ENCODE measurements at regions not wholly inside any gene's neighbourhood (a gene's known extent, or its start where the extent isn't known, plus 50 kb on each side); places are given as distances from the start of the nearest gene placed in this dataset.

GRCh38 chr7:109336531-109336930, 766.9 kb downstream of the DNAJB9 start:
- Histone ChIP-seq H4K20me1 (ENCODE audit: insufficient read depth, low read length) (no peaks in the 10 kb centered on the region), H3K4me3 (ENCODE audit: low read length) (no peak overlapping the region), H3K9ac (ENCODE audit: low read length) (no peak overlapping the region), H2AFZ (ENCODE audit: low read length) (no peak overlapping the region), H3K27ac (ENCODE audit: low read length) (no peak overlapping the region), H3F3A (ENCODE audit: insufficient read depth, low read length) (no peaks in the 10 kb centered on the region), H3K4me2 (ENCODE audit: low read depth, low read length) (no peak overlapping the region), H3K4me1 (ENCODE audit: low read length) (no peaks in the 10 kb centered on the region), H3K9me3 (replicated peaks; ENCODE audit: insufficient read depth, low read length) (no peaks in the 10 kb centered on the region), H3K27me3 (replicated peaks; ENCODE audit: insufficient read depth, low read length) (no peaks in the 10 kb centered on the region), H3K79me2 (ENCODE audit: low read length) (no peaks in the 10 kb centered on the region), H3K36me3 (replicated peaks; ENCODE audit: insufficient read depth, low read length) (no peaks in the 10 kb centered on the region), H3K9me2 (replicated peaks; ENCODE audit: insufficient read depth, low read length) (no peaks in the 10 kb centered on the region)
- TF ChIP-seq EZH2phosphoT487 (IDR thresholded peaks at IDR 0.05; ENCODE audit: low read length): no peak
- DNase-seq: no peak

DNA sequence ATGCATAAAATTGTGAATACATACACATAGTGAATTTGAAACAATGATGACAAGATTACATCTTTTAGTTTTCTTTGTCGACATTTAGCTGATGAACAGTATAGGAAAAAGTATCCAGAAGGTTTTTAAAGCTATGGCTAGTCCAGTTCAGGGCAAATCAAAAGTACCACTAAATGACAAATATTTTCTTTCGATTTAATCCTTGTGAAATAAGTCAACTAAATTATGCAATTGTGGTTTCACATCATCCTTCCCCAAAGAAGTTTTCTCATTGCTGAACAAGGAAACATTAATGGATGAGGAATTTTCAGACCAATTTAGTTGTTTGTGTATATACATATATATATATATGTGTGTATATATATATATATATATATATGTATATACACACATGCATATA, 774.0 kb downstream of the DNAJB9 start:
- no peaks in the 10 kb centered on the region for H3K36me3 ChIP-seq (replicated peaks; ENCODE audit: insufficient read depth, low read length)
- no peaks in the 10 kb centered on the region for H3K4me1 ChIP-seq (ENCODE audit: low read length)
- no peaks in the 10 kb centered on the region for H3F3A ChIP-seq (ENCODE audit: insufficient read depth, low read length)
- H3K27ac ChIP-seq (ENCODE audit: low read length): no peak overlapping the region
- H2AFZ ChIP-seq (ENCODE audit: low read length): no peak overlapping the region
- no peak overlapping the region for H3K4me3 ChIP-seq (ENCODE audit: low read length)
- H4K20me1 ChIP-seq (ENCODE audit: insufficient read depth, low read length): no peaks in the 10 kb centered on the region
- no peaks in the 10 kb centered on the region for H3K79me2 ChIP-seq (ENCODE audit: low read length)
- H3K9me2 ChIP-seq (replicated peaks; ENCODE audit: insufficient read depth, low read length): no peaks in the 10 kb centered on the region
- H3K27me3 ChIP-seq (replicated peaks; ENCODE audit: insufficient read depth, low read length): no peaks in the 10 kb centered on the region
- no peak for DNase-seq
- no peak overlapping the region for H3K4me2 ChIP-seq (ENCODE audit: low read depth, low read length)
- H3K9me3 ChIP-seq (replicated peaks; ENCODE audit: insufficient read depth, low read length): no peaks in the 10 kb centered on the region
- TF ChIP-seq EZH2 (optimal IDR thresholded peaks at IDR 0.05; ENCODE audit: low read depth, low read length) (no peak), EZH2phosphoT487 (IDR thresholded peaks at IDR 0.05; ENCODE audit: low read length) (no peak)
- TF ChIP-seq, protein P1, sequence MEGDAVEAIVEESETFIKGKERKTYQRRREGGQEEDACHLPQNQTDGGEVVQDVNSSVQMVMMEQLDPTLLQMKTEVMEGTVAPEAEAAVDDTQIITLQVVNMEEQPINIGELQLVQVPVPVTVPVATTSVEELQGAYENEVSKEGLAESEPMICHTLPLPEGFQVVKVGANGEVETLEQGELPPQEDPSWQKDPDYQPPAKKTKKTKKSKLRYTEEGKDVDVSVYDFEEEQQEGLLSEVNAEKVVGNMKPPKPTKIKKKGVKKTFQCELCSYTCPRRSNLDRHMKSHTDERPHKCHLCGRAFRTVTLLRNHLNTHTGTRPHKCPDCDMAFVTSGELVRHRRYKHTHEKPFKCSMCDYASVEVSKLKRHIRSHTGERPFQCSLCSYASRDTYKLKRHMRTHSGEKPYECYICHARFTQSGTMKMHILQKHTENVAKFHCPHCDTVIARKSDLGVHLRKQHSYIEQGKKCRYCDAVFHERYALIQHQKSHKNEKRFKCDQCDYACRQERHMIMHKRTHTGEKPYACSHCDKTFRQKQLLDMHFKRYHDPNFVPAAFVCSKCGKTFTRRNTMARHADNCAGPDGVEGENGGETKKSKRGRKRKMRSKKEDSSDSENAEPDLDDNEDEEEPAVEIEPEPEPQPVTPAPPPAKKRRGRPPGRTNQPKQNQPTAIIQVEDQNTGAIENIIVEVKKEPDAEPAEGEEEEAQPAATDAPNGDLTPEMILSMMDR (IDR thresholded peaks at IDR 0.05; ENCODE audit: low read length): no peak
- no peak overlapping the region for H3K9ac ChIP-seq (ENCODE audit: low read length)

- no peak overlapping the region for H3K4me2 ChIP-seq (ENCODE audit: low read depth, low read length)
- H2AFZ ChIP-seq (ENCODE audit: low read length): no peak overlapping the region
- H3K9me3 ChIP-seq (replicated peaks; ENCODE audit: insufficient read depth, low read length): no peaks in the 10 kb centered on the region
- no peaks in the 10 kb centered on the region for H3K4me1 ChIP-seq (ENCODE audit: low read length)
- no peaks in the 10 kb centered on the region for H3F3A ChIP-seq (ENCODE audit: insufficient read depth, low read length)
- no peak overlapping the region for H3K27ac ChIP-seq (ENCODE audit: low read length)
- H3K4me3 ChIP-seq (ENCODE audit: low read length): no peak overlapping the region
- no peaks in the 10 kb centered on the region for H3K36me3 ChIP-seq (replicated peaks; ENCODE audit: insufficient read depth, low read length)
- no peak for TF ChIP-seq EZH2phosphoT487 (IDR thresholded peaks at IDR 0.05; ENCODE audit: low read length)
- no peaks in the 10 kb centered on the region for H3K79me2 ChIP-seq (ENCODE audit: low read length)
- H3K27me3 ChIP-seq (replicated peaks; ENCODE audit: insufficient read depth, low read length): no peaks in the 10 kb centered on the region
- H3K9ac ChIP-seq (ENCODE audit: low read length): no peak overlapping the region
- no peaks in the 10 kb centered on the region for H4K20me1 ChIP-seq (ENCODE audit: insufficient read depth, low read length)
- no peaks in the 10 kb centered on the region for H3K9me2 ChIP-seq (replicated peaks; ENCODE audit: insufficient read depth, low read length)
- no peak for DNase-seq
Observed at GRCh38 chr7:109351493-109351892, 781.8 kb downstream of the DNAJB9 start.

DNA sequence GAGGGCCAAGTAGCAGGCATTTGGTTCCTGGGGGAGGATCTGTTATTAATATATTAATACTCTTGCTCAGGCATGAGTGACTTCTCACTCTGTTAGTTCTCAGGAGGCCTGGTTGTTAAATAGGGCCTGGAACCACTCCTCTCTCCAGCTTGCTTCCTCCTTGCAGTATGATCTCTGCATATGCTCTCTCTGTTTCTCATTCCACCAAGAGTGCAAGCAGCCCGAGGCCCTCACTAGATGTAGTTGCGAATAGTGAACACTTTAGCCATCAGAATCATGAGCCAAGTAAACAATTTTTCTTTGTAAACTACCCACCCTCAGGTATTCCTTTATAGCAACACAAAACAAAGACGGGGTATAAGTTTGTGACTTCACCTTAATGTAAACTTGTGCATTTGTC, 784.3 kb downstream of the DNAJB9 start:
- Histone ChIP-seq H3K27ac (ENCODE audit: low read length) (no peak overlapping the region), H3K4me3 (ENCODE audit: low read length) (no peak overlapping the region), H3K36me3 (replicated peaks; ENCODE audit: insufficient read depth, low read length) (no peaks in the 10 kb centered on the region), H3K4me2 (ENCODE audit: low read depth, low read length) (no peak overlapping the region), H2AFZ (ENCODE audit: low read length) (no peak overlapping the region), H4K20me1 (ENCODE audit: insufficient read depth, low read length) (no peaks in the 10 kb centered on the region), H3K4me1 (ENCODE audit: low read length) (no peaks in the 10 kb centered on the region), H3K9me2 (replicated peaks; ENCODE audit: insufficient read depth, low read length) (no peaks in the 10 kb centered on the region), H3F3A (ENCODE audit: insufficient read depth, low read length) (no peaks in the 10 kb centered on the region), H3K27me3 (replicated peaks; ENCODE audit: insufficient read depth, low read length) (no peaks in the 10 kb centered on the region), H3K9me3 (replicated peaks; ENCODE audit: insufficient read depth, low read length) (no peaks in the 10 kb centered on the region), H3K79me2 (ENCODE audit: low read length) (no peaks in the 10 kb centered on the region), H3K9ac (ENCODE audit: low read length) (no peak overlapping the region)
- no peak for DNase-seq
- TF ChIP-seq EZH2phosphoT487 (IDR thresholded peaks at IDR 0.05; ENCODE audit: low read length) (no peak), EZH2 (optimal IDR thresholded peaks at IDR 0.05; ENCODE audit: low read depth, low read length) (no peak)
- TF ChIP-seq, protein P1 (IDR thresholded peaks at IDR 0.05; ENCODE audit: low read length): no peak

All from MM.1S (cell line).